Parathyroid adenoma (tissue), 2 donors: ENCODE measurements at regions not wholly inside any gene's neighbourhood (a gene's known extent, or its start where the extent isn't known, plus 50 kb on each side); places are given as distances from the start of the nearest gene placed in this dataset.

Experiments
- H2AFZ ChIP-seq: fragments of 300-600 bp; sonication (generic); one replicate; pipeline ENCODE4 v1.7.0; 2017; ENCODE audit warnings: antibody characterized with exemption, mild to moderate bottlenecking
- H3K27ac ChIP-seq: fragments of 300-600 bp; sonication (generic); one replicate; pipeline ENCODE4 v1.7.0; 2017
- H3K27me3 ChIP-seq: fragments of 300-600 bp; sonication (generic); one replicate; pipeline ENCODE4 v1.7.0; 2017; ENCODE audit warnings: low read length; ENCODE audit not compliant: control insufficient read depth, insufficient read depth
- H3K36me3 ChIP-seq: fragments of 300-600 bp; sonication (generic); one replicate; pipeline ENCODE4 v1.7.0; 2017; ENCODE audit warnings: low read length; ENCODE audit not compliant: control insufficient read depth, insufficient read depth
- H3K4me1 ChIP-seq: fragments of 300-600 bp; sonication (generic); one replicate; pipeline ENCODE4 v1.7.0; 2017; ENCODE audit warnings: control low read depth
- H3K4me2 ChIP-seq: fragments of 300-600 bp; sonication (generic); one replicate; pipeline ENCODE4 v1.7.0; 2017; ENCODE audit warnings: low read length
- H3K4me3 ChIP-seq: fragments of 300-600 bp; sonication (generic); one replicate; pipeline ENCODE4 v1.7.0; 2017; ENCODE audit warnings: low read depth, low read length
- H3K79me2 ChIP-seq: fragments of 300-600 bp; sonication (generic); one replicate; pipeline ENCODE4 v1.7.0; 2017; ENCODE audit warnings: control low read depth
- H3K9ac ChIP-seq: fragments of 300-600 bp; sonication (generic); one replicate; pipeline ENCODE4 v1.7.0; 2017; ENCODE audit warnings: mild to moderate bottlenecking
- H3K9me3 ChIP-seq: fragments of 300-600 bp; sonication (generic); one replicate; pipeline ENCODE4 v1.7.0; 2017; ENCODE audit warnings: low read length; ENCODE audit not compliant: control insufficient read depth
- CTCF ChIP-seq: fragments of 300-600 bp; sonication (generic); IDR thresholded peaks from one replicate; pipeline ENCODE4 v1.7.0; 2017; ENCODE audit warnings: antibody characterized with exemption, mild to moderate bottlenecking
- donor health status: primary hyperparathyroidism.

DNA sequence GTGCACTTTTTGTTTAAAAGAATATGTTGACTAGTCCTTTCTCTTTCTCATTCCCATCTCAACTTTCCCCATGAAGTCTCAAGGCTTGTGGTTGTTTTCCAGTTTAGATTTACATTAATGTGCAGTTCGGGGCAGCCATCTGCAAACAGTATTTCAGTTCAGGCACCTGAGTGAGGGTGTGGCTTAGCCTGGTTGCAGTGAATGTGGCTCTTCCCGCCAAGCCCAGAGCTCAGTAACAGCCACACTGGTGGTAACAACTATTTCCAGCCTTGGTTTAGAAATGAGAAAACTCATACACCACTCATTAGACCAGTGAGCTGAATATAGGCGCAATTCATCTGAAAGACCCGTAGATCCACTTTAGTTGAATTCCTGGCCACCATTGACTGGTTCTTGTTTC is 394.3 kb downstream of the CMPK2 start:
- TF ChIP-seq CTCF, result no peak
- Histone ChIP-seq H3K4me3 (no peak overlapping the region), H3K4me2 (no peak overlapping the region), H3K79me2 (no peaks in the 10 kb centered on the region), H3K36me3 (no peaks in the 10 kb centered on the region), H3K4me1 (no peaks in the 10 kb centered on the region), H2AFZ (no peak overlapping the region), H3K27me3 (no peaks in the 10 kb centered on the region), H3K9me3 (no peaks in the 10 kb centered on the region), H3K9ac (no peak overlapping the region), H3K27ac (no peak overlapping the region)

GRCh38 chr2:6474161-6475140 is 391.3 kb downstream of the CMPK2 start:
- no peaks in the 10 kb centered on the region for H3K4me1 ChIP-seq
- no peak overlapping the region for H3K9ac ChIP-seq
- no peaks in the 10 kb centered on the region for H3K79me2 ChIP-seq
- no peaks in the 10 kb centered on the region for H3K9me3 ChIP-seq
- H3K27ac ChIP-seq, result no peak overlapping the region
- no peaks in the 10 kb centered on the region for H3K27me3 ChIP-seq
- no peak overlapping the region for H3K4me2 ChIP-seq
- H3K36me3 ChIP-seq, result no peaks in the 10 kb centered on the region
- no peak overlapping the region for H2AFZ ChIP-seq
- no peak overlapping the region for H3K4me3 ChIP-seq
- no peak for TF ChIP-seq CTCF

DNA sequence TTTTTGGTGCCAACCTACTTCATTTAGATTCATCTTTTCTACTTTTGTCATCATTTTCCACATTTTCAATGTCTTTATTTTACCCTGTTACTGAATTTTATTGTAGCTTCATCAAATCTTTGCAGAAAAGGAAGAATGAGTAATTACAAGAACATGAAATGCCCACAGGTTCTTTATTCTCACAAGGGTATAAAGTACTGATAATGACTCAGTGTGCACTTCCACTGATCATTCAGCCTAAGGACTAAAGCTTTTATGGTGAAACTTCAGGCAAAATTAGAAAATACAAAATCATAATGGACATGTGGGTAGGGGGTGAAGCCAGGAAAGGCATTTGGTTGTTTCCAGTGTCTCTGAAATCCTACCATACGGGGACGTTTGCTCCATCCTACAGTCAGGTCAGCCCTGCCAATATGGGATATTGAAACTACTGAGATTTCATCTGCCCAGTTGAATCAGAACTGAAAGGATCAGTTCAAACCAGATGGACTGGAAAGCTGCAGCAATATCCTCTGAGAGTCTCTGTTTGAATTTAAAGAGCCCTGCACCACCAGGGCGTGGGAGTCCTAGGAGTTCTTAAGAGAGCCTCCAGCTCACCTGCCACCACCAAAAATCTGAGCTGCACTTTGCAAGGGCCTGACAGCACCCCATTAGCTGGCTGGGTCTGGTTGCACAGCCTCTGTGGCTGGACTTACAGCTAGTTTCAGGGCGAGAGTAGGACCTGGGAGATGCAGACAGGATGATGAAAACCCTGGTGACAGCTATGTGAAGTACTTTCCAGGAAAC is 390.4 kb downstream of the CMPK2 start:
- Histone ChIP-seq H3K9me3 (no peaks in the 10 kb centered on the region), H3K9ac (no peak overlapping the region), H3K4me1 (no peaks in the 10 kb centered on the region), H2AFZ (no peak overlapping the region), H3K27ac (no peak overlapping the region), H3K4me3 (no peak overlapping the region), H3K79me2 (no peaks in the 10 kb centered on the region), H3K27me3 (no peaks in the 10 kb centered on the region), H3K4me2 (no peak overlapping the region), H3K36me3 (no peaks in the 10 kb centered on the region)
- TF ChIP-seq CTCF, result no peak

DNA sequence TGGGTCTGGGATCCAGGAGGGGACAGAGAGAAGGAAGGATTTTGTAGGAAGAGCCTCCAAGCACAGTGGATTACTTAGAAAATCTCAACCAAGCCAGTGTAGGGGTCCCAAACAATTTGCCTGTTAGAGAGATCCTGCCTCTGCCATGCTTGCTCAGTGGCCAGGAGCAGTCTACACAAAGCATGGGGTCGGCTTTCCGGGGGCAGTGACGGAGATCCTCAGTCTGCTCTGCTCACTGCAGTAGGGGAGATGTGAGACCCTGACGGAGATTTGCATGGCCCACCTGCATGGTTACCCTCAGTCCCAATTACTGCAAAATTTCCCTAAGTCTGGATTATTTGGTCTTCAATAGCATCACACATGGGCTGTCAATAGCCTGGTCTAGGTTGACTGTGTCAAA is 385.2 kb downstream of the CMPK2 start:
- Histone ChIP-seq H2AFZ (no peak overlapping the region), H3K4me2 (no peak overlapping the region), H3K4me3 (no peak overlapping the region), H3K9me3 (no peaks in the 10 kb centered on the region), H3K27me3 (no peaks in the 10 kb centered on the region), H3K36me3 (no peaks in the 10 kb centered on the region), H3K27ac (no peak overlapping the region), H3K9ac (no peak overlapping the region), H3K79me2 (no peaks in the 10 kb centered on the region), H3K4me1 (no peaks in the 10 kb centered on the region)
- TF ChIP-seq CTCF, result no peak
